ENCODE measurements at regions not wholly inside any gene's neighbourhood (a gene's known extent, or its start where the extent isn't known, plus 50 kb on each side); places are given as distances from the start of the nearest gene placed in this dataset.

DNA sequence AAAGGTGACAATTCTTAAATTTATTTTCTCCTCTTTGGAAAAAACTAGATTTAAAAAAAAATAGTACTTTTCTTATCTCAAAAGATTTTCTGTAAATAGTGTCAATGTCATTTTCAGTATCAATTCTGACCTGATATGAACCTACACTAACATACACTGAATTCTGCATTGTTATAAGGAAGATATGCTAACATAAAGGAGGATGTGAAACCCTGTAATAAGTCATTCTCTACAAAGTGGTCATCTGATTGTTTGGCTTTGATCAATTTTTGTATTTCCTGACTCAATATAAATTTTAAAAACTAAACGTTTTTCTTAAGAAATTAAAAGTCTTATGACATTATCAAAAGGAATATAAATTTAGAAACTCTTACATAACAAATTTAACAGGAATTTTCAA is 233.6 kb upstream of the EDIL3 start:
- TF ChIP-seq, protein P1, sequence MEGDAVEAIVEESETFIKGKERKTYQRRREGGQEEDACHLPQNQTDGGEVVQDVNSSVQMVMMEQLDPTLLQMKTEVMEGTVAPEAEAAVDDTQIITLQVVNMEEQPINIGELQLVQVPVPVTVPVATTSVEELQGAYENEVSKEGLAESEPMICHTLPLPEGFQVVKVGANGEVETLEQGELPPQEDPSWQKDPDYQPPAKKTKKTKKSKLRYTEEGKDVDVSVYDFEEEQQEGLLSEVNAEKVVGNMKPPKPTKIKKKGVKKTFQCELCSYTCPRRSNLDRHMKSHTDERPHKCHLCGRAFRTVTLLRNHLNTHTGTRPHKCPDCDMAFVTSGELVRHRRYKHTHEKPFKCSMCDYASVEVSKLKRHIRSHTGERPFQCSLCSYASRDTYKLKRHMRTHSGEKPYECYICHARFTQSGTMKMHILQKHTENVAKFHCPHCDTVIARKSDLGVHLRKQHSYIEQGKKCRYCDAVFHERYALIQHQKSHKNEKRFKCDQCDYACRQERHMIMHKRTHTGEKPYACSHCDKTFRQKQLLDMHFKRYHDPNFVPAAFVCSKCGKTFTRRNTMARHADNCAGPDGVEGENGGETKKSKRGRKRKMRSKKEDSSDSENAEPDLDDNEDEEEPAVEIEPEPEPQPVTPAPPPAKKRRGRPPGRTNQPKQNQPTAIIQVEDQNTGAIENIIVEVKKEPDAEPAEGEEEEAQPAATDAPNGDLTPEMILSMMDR (optimal IDR thresholded peaks at IDR 0.05 in 1 of 3, IDR thresholded peaks at IDR 0.05 in 1 of 3, conservative IDR thresholded peaks at IDR 0.05 in 1 of 3; ENCODE audit: extremely low read depth in 1 of 3, insufficient read depth in 2 of 3, low read length in 3 of 3) = no peak
- no peak for TF ChIP-seq EZH2 (IDR thresholded peaks at IDR 0.05; ENCODE audit: low read length)
